Esophagus squamous epithelium (tissue), 4 donors: ENCODE measurements at regions not wholly inside any gene's neighbourhood (a gene's known extent, or its start where the extent isn't known, plus 50 kb on each side); places are given as distances from the start of the nearest gene placed in this dataset.

Source experiments
- POLR2A ChIP-seq, 4 donors: fragments of 450-650 bp; IDR thresholded peaks; one replicate each; pipeline ENCODE4 v1.6.1; 2017; ENCODE audit warnings: antibody characterized with exemption in 4 of 4, mild to moderate bottlenecking in 4 of 4, moderate library complexity in 3 of 4
- TF ChIP-seq, protein P1 (sequence below), 6 experiments: fragments of 450-650 bp in 4 of 6; fragments of 200-600 bp in 2 of 6; sonication (generic) in 2 of 6; IDR thresholded peaks; one replicate each; pipeline ENCODE4 v1.5.1; 2016 to 2019; ENCODE audit warnings: antibody characterized with exemption in 6 of 6, mild to moderate bottlenecking in 4 of 6, moderate library complexity in 4 of 6

GRCh38 chr1:239197871-239198270 lies 188.5 kb upstream of the CHRM3 start:
- TF ChIP-seq, protein P1, sequence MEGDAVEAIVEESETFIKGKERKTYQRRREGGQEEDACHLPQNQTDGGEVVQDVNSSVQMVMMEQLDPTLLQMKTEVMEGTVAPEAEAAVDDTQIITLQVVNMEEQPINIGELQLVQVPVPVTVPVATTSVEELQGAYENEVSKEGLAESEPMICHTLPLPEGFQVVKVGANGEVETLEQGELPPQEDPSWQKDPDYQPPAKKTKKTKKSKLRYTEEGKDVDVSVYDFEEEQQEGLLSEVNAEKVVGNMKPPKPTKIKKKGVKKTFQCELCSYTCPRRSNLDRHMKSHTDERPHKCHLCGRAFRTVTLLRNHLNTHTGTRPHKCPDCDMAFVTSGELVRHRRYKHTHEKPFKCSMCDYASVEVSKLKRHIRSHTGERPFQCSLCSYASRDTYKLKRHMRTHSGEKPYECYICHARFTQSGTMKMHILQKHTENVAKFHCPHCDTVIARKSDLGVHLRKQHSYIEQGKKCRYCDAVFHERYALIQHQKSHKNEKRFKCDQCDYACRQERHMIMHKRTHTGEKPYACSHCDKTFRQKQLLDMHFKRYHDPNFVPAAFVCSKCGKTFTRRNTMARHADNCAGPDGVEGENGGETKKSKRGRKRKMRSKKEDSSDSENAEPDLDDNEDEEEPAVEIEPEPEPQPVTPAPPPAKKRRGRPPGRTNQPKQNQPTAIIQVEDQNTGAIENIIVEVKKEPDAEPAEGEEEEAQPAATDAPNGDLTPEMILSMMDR (IDR thresholded peaks at IDR 0.05), result no peak
- no peak for TF ChIP-seq POLR2A (IDR thresholded peaks at IDR 0.05)
